ENCODE measurements at regions not wholly inside any gene's neighbourhood (a gene's known extent, or its start where the extent isn't known, plus 50 kb on each side); places are given as distances from the start of the nearest gene placed in this dataset.
"Not testable (repeated sequence)": the region's sequence is repeated elsewhere in the genome, so short reads cannot be mapped to it uniquely, and the experiment has no call there.

DNA sequence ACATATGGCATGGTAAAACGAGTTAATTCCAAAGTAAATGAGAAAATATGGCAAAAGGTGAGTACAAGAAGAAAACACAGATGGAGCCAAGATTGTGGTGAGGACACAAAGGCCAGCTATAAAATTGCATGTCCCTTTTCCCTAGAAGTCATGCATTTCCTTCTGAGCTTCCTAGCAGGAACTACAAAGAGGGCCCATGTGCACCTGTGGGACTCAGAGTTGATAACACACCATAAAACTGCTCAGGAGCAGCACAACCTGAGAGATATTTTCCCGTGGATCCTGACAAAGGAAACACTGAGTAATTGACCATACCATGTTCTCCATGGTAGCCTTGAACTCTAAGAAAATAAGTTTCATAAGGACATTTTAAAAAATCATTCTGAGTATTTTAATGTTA is 228.3 kb downstream of the DLEU7 start:
- Mint-ChIP-seq H3K9me3 (no peaks in the 10 kb centered on the region), H3K27ac (no peak overlapping the region)

DNA sequence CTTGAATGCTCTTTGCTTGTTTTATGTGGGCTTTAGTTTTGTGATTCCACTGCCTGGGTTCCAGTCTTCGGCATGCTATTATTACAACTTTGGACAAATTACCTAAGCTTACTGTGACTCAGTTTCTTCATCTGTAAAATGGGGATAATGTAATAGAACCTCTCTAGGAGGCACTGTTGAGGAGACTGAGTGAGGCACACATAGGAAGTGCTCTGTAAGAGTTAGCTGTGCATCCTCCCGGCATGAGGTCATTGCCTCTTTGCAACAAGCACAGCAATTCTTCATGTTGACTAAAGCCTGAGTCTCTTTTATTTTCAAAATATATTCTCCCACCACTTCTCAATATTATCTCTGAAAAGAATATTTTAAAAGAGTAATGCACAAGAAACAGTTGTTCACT is 227.4 kb downstream of the DLEU7 start:
- CTCF ChIA-PET, result no interaction called here

More for the DNA sequence above, 228.3 kb downstream of the DLEU7 start:
- H3K27me3 ChIP-seq (replicated peaks in 1 of 2; ENCODE audit: control insufficient read depth in 2 of 2, extremely low read depth in 1 of 2, insufficient read depth in 2 of 2, low read length in 1 of 2), result no peaks in the 10 kb centered on the region
- no peaks in the 10 kb centered on the region for H3K36me3 ChIP-seq (ENCODE audit: control insufficient read depth in 2 of 2, extremely low read depth in 1 of 2, insufficient read depth in 1 of 2, low read length in 1 of 2)
- ChIA-PET POLR2A (no interaction called here), CTCF (no interaction called here)
- WGBS (ENCODE audit: insufficient coverage), result no CpG with 5 or more reads among the region's 2 CpGs
- H3K4me1 Mint-ChIP-seq, result peaks cover 17 to 20% (median 20%) of the 10 kb centered on the region in 3 donors
- H3K9me3 ChIP-seq, result no peaks in the 10 kb centered on the region
- ATAC-seq (replicated peaks in 1 of 4) (no peak), DNase-seq (no peak)
- H3K36me3 Mint-ChIP-seq, result no peaks in the 10 kb centered on the region
- no peak overlapping the region for H3K4me3 ChIP-seq (ENCODE audit: control insufficient read depth in 1 of 2, extremely low read depth in 1 of 2, low read length in 1 of 2)
- H3K4me3 Mint-ChIP-seq, result no peak overlapping the region
- H3K4me1 ChIP-seq (ENCODE audit: control insufficient read depth in 1 of 2, extremely low read depth in 1 of 2, insufficient read depth in 2 of 2, low read length in 2 of 2), result peaks cover 4 to 5% of the 10 kb centered on the region in 2 experiments
- peaks cover 0 to 3% of the 10 kb centered on the region in 2 donors for H3K27me3 Mint-ChIP-seq
- H3K27ac ChIP-seq (ENCODE audit: low read length), result no peak overlapping the region

DNA sequence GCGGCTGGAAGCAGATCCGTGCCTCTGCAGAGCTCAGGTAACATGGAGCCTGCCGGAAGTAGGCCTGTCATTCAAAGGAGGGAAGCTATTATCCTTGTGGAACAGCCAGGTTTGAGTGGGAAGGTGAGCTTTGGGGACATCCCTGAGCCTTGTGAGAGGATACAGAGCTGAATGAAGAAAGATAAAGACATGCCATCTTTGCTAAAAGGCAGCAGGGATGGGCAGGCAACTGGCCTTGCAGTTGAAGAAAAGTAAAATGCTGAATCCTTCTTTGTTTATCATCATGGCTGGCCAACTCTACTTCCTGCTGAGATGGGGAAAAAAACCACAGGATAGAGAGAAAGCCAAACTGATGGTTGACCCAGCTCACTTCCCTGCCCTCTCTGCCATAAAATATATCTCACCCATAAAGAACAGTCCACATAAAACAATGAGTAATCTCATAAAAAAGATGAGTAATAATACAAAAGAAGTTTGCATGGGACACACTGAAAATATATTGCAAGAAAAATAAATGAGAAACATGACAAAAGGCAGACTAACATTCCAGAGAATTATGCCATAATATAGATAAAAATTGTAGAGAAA is 226.3 kb downstream of the DLEU7 start:
- H3K4me3 Mint-ChIP-seq, result no peak overlapping the region
- WGBS (ENCODE audit: insufficient coverage), result 94% methylated on average over 3 of the region's 3 CpGs
- Histone ChIP-seq H3K9me3 (no peaks in the 10 kb centered on the region), H3K27ac (ENCODE audit: low read length) (no peak overlapping the region), H3K36me3 (ENCODE audit: control insufficient read depth in 2 of 2, extremely low read depth in 1 of 2, insufficient read depth in 1 of 2, low read length in 1 of 2) (no peaks in the 10 kb centered on the region), H3K27me3 (replicated peaks in 1 of 2; ENCODE audit: control insufficient read depth in 2 of 2, extremely low read depth in 1 of 2, insufficient read depth in 2 of 2, low read length in 1 of 2) (no peaks in the 10 kb centered on the region), H3K4me1 (ENCODE audit: control insufficient read depth in 1 of 2, extremely low read depth in 1 of 2, insufficient read depth in 2 of 2, low read length in 2 of 2) (no peaks in the 10 kb centered on the region), H3K4me3 (ENCODE audit: control insufficient read depth in 1 of 2, extremely low read depth in 1 of 2, low read length in 1 of 2) (no peak overlapping the region)
- peaks cover 1 to 3% (median 1%) of the 10 kb centered on the region in 3 donors for H3K4me1 Mint-ChIP-seq
- DNase-seq (no peak), ATAC-seq (replicated peaks in 1 of 4) (no peak)
- H3K27me3 Mint-ChIP-seq, result peaks cover under 1% of the 10 kb centered on the region in 2 donors
- H3K36me3 Mint-ChIP-seq, result no peaks in the 10 kb centered on the region
- H3K27ac Mint-ChIP-seq, result no peak overlapping the region
- ChIA-PET CTCF (no interaction called here), POLR2A (no interaction called here)
- H3K9me3 Mint-ChIP-seq, result no peaks in the 10 kb centered on the region

More for the DNA sequence above, 227.4 kb downstream of the DLEU7 start:
- peaks cover 12 to 13% (median 13%) of the 10 kb centered on the region in 3 donors for H3K4me1 Mint-ChIP-seq
- H3K27ac ChIP-seq (ENCODE audit: low read length), result no peak overlapping the region
- H3K9me3 Mint-ChIP-seq, result no peaks in the 10 kb centered on the region
- DNase-seq, result no peak
- ATAC-seq (replicated peaks in 1 of 4), result no peak
- H3K4me3 ChIP-seq (ENCODE audit: control insufficient read depth in 1 of 2, extremely low read depth in 1 of 2, low read length in 1 of 2), result no peak overlapping the region
- no CpG with 5 or more reads among the region's 2 CpGs for WGBS (ENCODE audit: insufficient coverage)
- H3K27me3 Mint-ChIP-seq, result peaks cover 0 to 3% of the 10 kb centered on the region in 2 donors
- no peak overlapping the region for H3K4me3 Mint-ChIP-seq
- H3K27ac Mint-ChIP-seq, result no peak overlapping the region
- H3K9me3 ChIP-seq, result no peaks in the 10 kb centered on the region
- H3K27me3 ChIP-seq (replicated peaks in 1 of 2; ENCODE audit: control insufficient read depth in 2 of 2, extremely low read depth in 1 of 2, insufficient read depth in 2 of 2, low read length in 1 of 2), result no peaks in the 10 kb centered on the region
- H3K36me3 Mint-ChIP-seq, result no peaks in the 10 kb centered on the region
- POLR2A ChIA-PET, result no interaction called here
- H3K36me3 ChIP-seq (ENCODE audit: control insufficient read depth in 2 of 2, extremely low read depth in 1 of 2, insufficient read depth in 1 of 2, low read length in 1 of 2), result no peaks in the 10 kb centered on the region
- H3K4me1 ChIP-seq (ENCODE audit: control insufficient read depth in 1 of 2, extremely low read depth in 1 of 2, insufficient read depth in 2 of 2, low read length in 2 of 2), result peaks cover 0 to 3% of the 10 kb centered on the region in 2 experiments

DNA sequence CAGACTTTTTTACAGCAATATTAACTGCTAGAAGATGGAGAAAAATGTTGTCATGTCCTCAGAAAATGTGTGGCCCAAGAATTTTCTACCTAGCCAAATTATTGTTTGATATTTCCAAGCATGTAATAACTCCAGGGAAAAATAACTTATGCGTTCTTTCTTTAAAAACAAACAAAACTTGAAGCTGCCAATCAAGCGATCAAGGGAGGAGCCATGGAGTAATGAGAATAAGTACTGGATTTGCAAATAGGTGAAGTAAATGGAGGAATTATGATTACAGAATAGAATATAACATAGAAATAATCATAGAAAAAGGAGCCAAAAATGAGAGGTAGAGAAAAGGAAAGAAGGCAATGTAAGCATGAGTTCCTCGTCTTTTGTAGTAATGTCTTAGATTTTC is 225.3 kb downstream of the DLEU7 start:
- no peak for ATAC-seq (replicated peaks in 1 of 4)
- WGBS (ENCODE audit: insufficient coverage), result no CpG with 5 or more reads among the region's 3 CpGs
- Mint-ChIP-seq H3K9me3 (no peaks in the 10 kb centered on the region), H3K27me3 (peaks cover 0 to 3% of the 10 kb centered on the region in 2 donors), H3K27ac (no peak overlapping the region), H3K36me3 (no peaks in the 10 kb centered on the region), H3K4me3 (no peak overlapping the region), H3K4me1 (peaks cover 0 to 2% (median 0%) of the 10 kb centered on the region in 3 donors)
- DNase-seq, result no peak
- Histone ChIP-seq H3K9me3 (no peaks in the 10 kb centered on the region), H3K36me3 (ENCODE audit: control insufficient read depth in 2 of 2, extremely low read depth in 1 of 2, insufficient read depth in 1 of 2, low read length in 1 of 2) (no peaks in the 10 kb centered on the region), H3K27ac (ENCODE audit: low read length) (no peak overlapping the region), H3K27me3 (replicated peaks in 1 of 2; ENCODE audit: control insufficient read depth in 2 of 2, extremely low read depth in 1 of 2, insufficient read depth in 2 of 2, low read length in 1 of 2) (no peaks in the 10 kb centered on the region), H3K4me3 (ENCODE audit: control insufficient read depth in 1 of 2, extremely low read depth in 1 of 2, low read length in 1 of 2) (no peak overlapping the region), H3K4me1 (ENCODE audit: control insufficient read depth in 1 of 2, extremely low read depth in 1 of 2, insufficient read depth in 2 of 2, low read length in 2 of 2) (no peaks in the 10 kb centered on the region)
- CTCF ChIA-PET, result interaction anchor here (0.5 to 0.7 kb wide), 2 partner anchors 21 to 1094 kb away, joined by 4 to 8 read pairs; no protein-coding TSS in a partner anchor
- POLR2A ChIA-PET, result no interaction called here

DNA sequence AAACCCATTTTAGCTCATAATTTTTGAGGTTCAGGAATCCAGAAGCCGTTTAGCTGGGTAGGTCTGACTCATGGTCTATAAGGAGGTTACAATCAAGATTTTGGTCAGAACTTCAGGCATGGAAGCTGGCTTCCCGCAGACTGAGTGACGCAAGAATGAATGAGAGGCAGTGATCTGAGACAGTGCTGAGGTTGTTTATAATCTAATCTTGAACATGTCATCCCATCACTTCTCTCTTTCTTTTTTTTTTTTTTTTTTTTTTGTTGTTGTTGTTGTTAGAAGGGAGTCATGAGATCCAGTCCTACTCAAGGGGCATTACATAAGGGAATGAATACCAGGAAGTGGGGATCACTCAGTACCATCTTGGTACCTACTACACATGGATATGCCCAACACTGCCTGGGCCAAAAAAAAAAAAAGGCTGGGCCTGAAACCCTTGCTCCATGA is 217.4 kb downstream of the DLEU7 start:
- Histone ChIP-seq H3K27ac (ENCODE audit: low read length) (no peak overlapping the region), H3K9me3 (no peaks in the 10 kb centered on the region), H3K27me3 (replicated peaks in 1 of 2; ENCODE audit: control insufficient read depth in 2 of 2, extremely low read depth in 1 of 2, insufficient read depth in 2 of 2, low read length in 1 of 2) (no peaks in the 10 kb centered on the region), H3K36me3 (ENCODE audit: control insufficient read depth in 2 of 2, extremely low read depth in 1 of 2, insufficient read depth in 1 of 2, low read length in 1 of 2) (no peaks in the 10 kb centered on the region), H3K4me3 (ENCODE audit: control insufficient read depth in 1 of 2, extremely low read depth in 1 of 2, low read length in 1 of 2) (no peak overlapping the region), H3K4me1 (ENCODE audit: control insufficient read depth in 1 of 2, extremely low read depth in 1 of 2, insufficient read depth in 2 of 2, low read length in 2 of 2) (no peaks in the 10 kb centered on the region)
- ChIA-PET POLR2A (no interaction called here), CTCF (no interaction called here)
- ATAC-seq (replicated peaks in 1 of 4) (no peak), DNase-seq (no peak)
- H3K27ac Mint-ChIP-seq, result no peak overlapping the region
- H3K36me3 Mint-ChIP-seq, result no peaks in the 10 kb centered on the region
- H3K4me1 Mint-ChIP-seq, result no peaks in the 10 kb centered on the region
- no CpG with 5 or more reads among the region's 3 CpGs for WGBS (ENCODE audit: insufficient coverage)
- no peaks in the 10 kb centered on the region for H3K9me3 Mint-ChIP-seq
- peaks cover 0 to 3% of the 10 kb centered on the region in 2 donors for H3K27me3 Mint-ChIP-seq
- no peak overlapping the region for H3K4me3 Mint-ChIP-seq

DNA sequence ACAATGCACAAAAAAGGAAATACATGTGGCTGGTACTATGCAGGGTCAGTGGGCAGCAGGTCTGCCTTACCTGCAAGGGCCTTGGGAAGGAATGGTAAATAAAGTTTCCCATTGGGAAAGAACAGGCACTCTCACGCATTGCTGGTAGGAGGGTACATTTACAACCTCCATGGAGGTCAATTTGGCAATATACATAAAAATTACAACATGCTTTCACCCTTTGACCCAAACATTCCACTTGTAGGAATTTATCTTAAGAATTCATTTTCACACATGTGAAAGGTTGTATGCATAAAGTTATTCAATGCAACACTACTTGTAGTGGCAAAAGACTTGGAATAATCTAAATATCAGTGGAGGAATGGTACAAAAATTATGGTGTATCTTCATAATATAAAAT is 216.4 kb downstream of the DLEU7 start:
- Histone ChIP-seq H3K27me3 (replicated peaks in 1 of 2; ENCODE audit: control insufficient read depth in 2 of 2, extremely low read depth in 1 of 2, insufficient read depth in 2 of 2, low read length in 1 of 2) (no peaks in the 10 kb centered on the region), H3K9me3 (no peaks in the 10 kb centered on the region), H3K4me3 (ENCODE audit: control insufficient read depth in 1 of 2, extremely low read depth in 1 of 2, low read length in 1 of 2) (no peak overlapping the region), H3K36me3 (ENCODE audit: control insufficient read depth in 2 of 2, extremely low read depth in 1 of 2, insufficient read depth in 1 of 2, low read length in 1 of 2) (no peaks in the 10 kb centered on the region), H3K4me1 (ENCODE audit: control insufficient read depth in 1 of 2, extremely low read depth in 1 of 2, insufficient read depth in 2 of 2, low read length in 2 of 2) (no peaks in the 10 kb centered on the region), H3K27ac (ENCODE audit: low read length) (no peak overlapping the region)
- Mint-ChIP-seq H3K9me3 (no peaks in the 10 kb centered on the region), H3K4me3 (no peak overlapping the region), H3K27me3 (peaks cover 0 to 3% of the 10 kb centered on the region in 2 donors), H3K27ac (no peak overlapping the region), H3K36me3 (no peaks in the 10 kb centered on the region), H3K4me1 (no peaks in the 10 kb centered on the region)
- POLR2A ChIA-PET, result no interaction called here
- CTCF ChIA-PET, result no interaction called here
- ATAC-seq (replicated peaks in 1 of 4), result no peak
- no peak for DNase-seq
- no CpG with 5 or more reads among the region's 1 CpG for WGBS (ENCODE audit: insufficient coverage)

DNA sequence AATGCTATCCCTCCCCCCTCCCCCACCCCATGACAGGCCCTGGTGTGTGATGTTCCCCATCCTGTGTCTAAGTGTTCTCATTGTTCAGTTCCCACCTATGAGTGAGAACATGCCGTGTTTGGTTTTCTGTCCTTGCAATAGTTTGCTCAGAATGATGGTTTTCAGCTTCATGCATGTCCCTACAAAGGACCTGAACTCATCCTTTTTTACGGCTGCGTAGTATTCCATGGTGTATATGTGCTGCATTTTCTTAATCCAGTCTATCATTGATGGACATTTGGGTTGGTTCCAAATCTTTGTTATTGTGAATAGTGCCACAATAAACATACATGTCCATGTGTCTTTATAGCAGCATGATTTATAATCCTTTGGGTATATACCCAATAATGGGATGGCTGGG is 215.0 kb downstream of the DLEU7 start:
- DNase-seq; H3K27me3 Mint-ChIP-seq; H3K27ac Mint-ChIP-seq; H3K27me3 ChIP-seq (replicated peaks in 1 of 2; ENCODE audit: control insufficient read depth in 2 of 2, extremely low read depth in 1 of 2, insufficient read depth in 2 of 2, low read length in 1 of 2); H3K4me1 Mint-ChIP-seq; H3K4me3 Mint-ChIP-seq; H3K4me3 ChIP-seq (ENCODE audit: control insufficient read depth in 1 of 2, extremely low read depth in 1 of 2, low read length in 1 of 2); H3K36me3 Mint-ChIP-seq; H3K4me1 ChIP-seq (ENCODE audit: control insufficient read depth in 1 of 2, extremely low read depth in 1 of 2, insufficient read depth in 2 of 2, low read length in 2 of 2); H3K36me3 ChIP-seq (ENCODE audit: control insufficient read depth in 2 of 2, extremely low read depth in 1 of 2, insufficient read depth in 1 of 2, low read length in 1 of 2); H3K9me3 Mint-ChIP-seq; POLR2A ChIA-PET; ATAC-seq (replicated peaks in 1 of 4); H3K9me3 ChIP-seq; H3K27ac ChIP-seq (ENCODE audit: low read length); CTCF ChIA-PET: not testable (repeated sequence)
- WGBS (ENCODE audit: insufficient coverage), result 83% methylated on average over 1 of the region's 3 CpGs

All from T-cell (primary cell).